Liver (tissue), 3 donors: ENCODE measurements at regions not wholly inside any gene's neighbourhood (a gene's known extent, or its start where the extent isn't known, plus 50 kb on each side); places are given as distances from the start of the nearest gene placed in this dataset.

Experiments
- CTCF ChIP-seq: fragments of 150-350 bp; IDR thresholded peaks from 2 replicates; pipeline ENCODE4 v1.5.1; 2017; ENCODE audit warnings: improper control_type of control experiment, low read depth, low read length; ENCODE audit not compliant: missing input control
- HNF4G ChIP-seq: IDR thresholded peaks from 2 replicates; pipeline ENCODE4 v1.6.1; 2016; ENCODE audit warnings: antibody characterized with exemption
- MAX ChIP-seq: IDR thresholded peaks from 2 replicates; pipeline ENCODE4 v1.6.1; 2016; ENCODE audit warnings: antibody characterized with exemption
- YY1 ChIP-seq: IDR thresholded peaks from 2 replicates; pipeline ENCODE4 v1.6.1; 2016; ENCODE audit warnings: antibody characterized with exemption, mild to moderate bottlenecking
- donor health status: healthy.
- donor health status: healthy.

GRCh38 chr2:21289551-21289950 lies 165.8 kb downstream of the TDRD15 start:
- TF ChIP-seq HNF4G: no peak
- no peak for TF ChIP-seq CTCF
- no peak for TF ChIP-seq YY1
- TF ChIP-seq MAX: no peak
